GM10266 (cell line): ENCODE measurements at regions not wholly inside any gene's neighbourhood (a gene's known extent, or its start where the extent isn't known, plus 50 kb on each side); places are given as distances from the start of the nearest gene placed in this dataset.

ENCODE experiments used
- DNase-seq: peaks from one replicate; pipeline ENCODE4 v3.0.0; 2012; ENCODE audit errors: extremely low spot score
- CTCF ChIP-seq: IDR thresholded peaks from 2 replicates; pipeline ENCODE4 v1.5.1; 2012; ENCODE audit warnings: mild to moderate bottlenecking, low read depth; ENCODE audit not compliant: control insufficient read depth, insufficient read depth; ENCODE audit errors: missing control alignments

- TF ChIP-seq CTCF, result no peak
- DNase-seq, result no peak
Observed at GRCh38 chr9:29214154-29214689, 1640.9 kb upstream of the C9orf72 start.

- no peak for TF ChIP-seq CTCF
- no peak for DNase-seq
Observed at GRCh38 chr9:29214690-29215253, 1641.5 kb upstream of the C9orf72 start.

- no peak for DNase-seq
- TF ChIP-seq CTCF, result no peak
Observed at GRCh38 chr9:29217966-29218365, 1644.7 kb upstream of the C9orf72 start.

- TF ChIP-seq CTCF, result no peak
- no peak for DNase-seq
Observed at GRCh38 chr9:29220596-29221251, 1647.4 kb upstream of the C9orf72 start.

- no peak for DNase-seq
- no peak for TF ChIP-seq CTCF
Observed at GRCh38 chr9:29228558-29228957, 1655.3 kb upstream of the C9orf72 start.

GRCh38 chr9:29230931-29231330, 1657.7 kb upstream of the C9orf72 start:
- no peak for TF ChIP-seq CTCF
- DNase-seq, result no peak

GRCh38 chr9:29233193-29233592, 1659.9 kb upstream of the C9orf72 start:
- TF ChIP-seq CTCF, result no peak
- no peak for DNase-seq
